ENCODE measurements at regions not wholly inside any gene's neighbourhood (a gene's known extent, or its start where the extent isn't known, plus 50 kb on each side); places are given as distances from the start of the nearest gene placed in this dataset.

DNA sequence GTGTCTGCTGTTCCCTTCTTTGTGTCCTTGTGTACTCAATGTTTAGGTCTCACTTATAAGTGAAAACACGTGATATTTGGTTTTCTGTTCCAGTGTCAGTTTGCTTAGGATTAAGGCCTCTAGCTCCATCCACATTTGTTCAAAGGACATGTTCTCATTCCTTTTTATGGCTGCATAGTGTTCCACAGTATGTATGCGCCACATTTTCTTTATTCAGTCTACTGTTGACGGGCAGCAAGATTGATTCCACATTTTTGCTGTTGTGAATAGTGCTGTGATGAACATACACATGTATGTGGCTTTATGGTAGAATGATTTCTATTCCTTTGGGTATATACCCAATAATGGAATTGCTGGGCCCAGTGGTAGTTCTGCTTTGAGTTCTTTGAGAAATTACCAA is 122.7 kb upstream of the THBS1 start:
- TF ChIP-seq, protein P1, sequence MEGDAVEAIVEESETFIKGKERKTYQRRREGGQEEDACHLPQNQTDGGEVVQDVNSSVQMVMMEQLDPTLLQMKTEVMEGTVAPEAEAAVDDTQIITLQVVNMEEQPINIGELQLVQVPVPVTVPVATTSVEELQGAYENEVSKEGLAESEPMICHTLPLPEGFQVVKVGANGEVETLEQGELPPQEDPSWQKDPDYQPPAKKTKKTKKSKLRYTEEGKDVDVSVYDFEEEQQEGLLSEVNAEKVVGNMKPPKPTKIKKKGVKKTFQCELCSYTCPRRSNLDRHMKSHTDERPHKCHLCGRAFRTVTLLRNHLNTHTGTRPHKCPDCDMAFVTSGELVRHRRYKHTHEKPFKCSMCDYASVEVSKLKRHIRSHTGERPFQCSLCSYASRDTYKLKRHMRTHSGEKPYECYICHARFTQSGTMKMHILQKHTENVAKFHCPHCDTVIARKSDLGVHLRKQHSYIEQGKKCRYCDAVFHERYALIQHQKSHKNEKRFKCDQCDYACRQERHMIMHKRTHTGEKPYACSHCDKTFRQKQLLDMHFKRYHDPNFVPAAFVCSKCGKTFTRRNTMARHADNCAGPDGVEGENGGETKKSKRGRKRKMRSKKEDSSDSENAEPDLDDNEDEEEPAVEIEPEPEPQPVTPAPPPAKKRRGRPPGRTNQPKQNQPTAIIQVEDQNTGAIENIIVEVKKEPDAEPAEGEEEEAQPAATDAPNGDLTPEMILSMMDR (IDR thresholded peaks at IDR 0.05; ENCODE audit: low read length), result no peak
- TF ChIP-seq EZH2 (optimal IDR thresholded peaks at IDR 0.05; ENCODE audit: low read depth, low read length), result no peak
- TF ChIP-seq EZH2phosphoT487 (IDR thresholded peaks at IDR 0.05; ENCODE audit: low read length), result no peak

All from MM.1S (cell line).